Astrocyte (in vitro differentiated cells and primary cell): ENCODE measurements at regions not wholly inside any gene's neighbourhood (a gene's known extent, or its start where the extent isn't known, plus 50 kb on each side); places are given as distances from the start of the nearest gene placed in this dataset.
"Not testable (repeated sequence)": the region's sequence is repeated elsewhere in the genome, so short reads cannot be mapped to it uniquely, and the experiment has no call there.

Experiments used
- DNase-seq: peaks from one replicate; pipeline ENCODE4 v3.0.0-alpha.2; 2010; ENCODE audit warnings: low read depth
- FAIRE-seq: peaks from 2 replicates; lab custom pipeline; 2011; peaks lifted over from hg19 to GRCh38; lab: Jason Lieb, UNC
- H2AFZ ChIP-seq: 2 replicates; pipeline ENCODE4 v1.6.0; 2012; ENCODE audit warnings: low read depth, low read length, inconsistent platforms
- H3K27ac ChIP-seq: 2 replicates; pipeline ENCODE4 v1.5.1; 2011; ENCODE audit warnings: low read depth, low read length, inconsistent platforms
- H3K27me3 ChIP-seq: 2 replicates; pipeline ENCODE4 v1.6.0; 2011; ENCODE audit warnings: low read length, inconsistent platforms; ENCODE audit not compliant: insufficient read depth
- H3K36me3 ChIP-seq: 2 replicates; pipeline ENCODE4 v1.5.1; 2011; ENCODE audit warnings: low read length, inconsistent platforms; ENCODE audit not compliant: insufficient read depth
- H3K4me1 ChIP-seq: 2 replicates; pipeline ENCODE4 v1.5.1; 2011; ENCODE audit warnings: low read length, inconsistent platforms; ENCODE audit not compliant: insufficient read depth
- H3K4me2 ChIP-seq: 2 replicates; pipeline ENCODE4 v1.6.0; 2012; ENCODE audit warnings: low read length, inconsistent platforms
- H3K4me3 ChIP-seq: 2 replicates; pipeline ENCODE4 v1.5.1; 2011; ENCODE audit warnings: low read depth, mild to moderate bottlenecking, low read length, inconsistent platforms; ENCODE audit not compliant: insufficient read depth
- H3K79me2 ChIP-seq: 2 replicates; pipeline ENCODE4 v1.6.0; 2012; ENCODE audit warnings: mild to moderate bottlenecking, low read length, inconsistent platforms; ENCODE audit not compliant: insufficient read depth
- H3K9ac ChIP-seq: 2 replicates; pipeline ENCODE4 v1.6.0; 2012; ENCODE audit warnings: mild to moderate bottlenecking, low read length, inconsistent platforms
- H3K9me3 ChIP-seq: 2 replicates; pipeline ENCODE4 v1.5.1; 2012; ENCODE audit warnings: low read depth, mild to moderate bottlenecking, low read length, inconsistent platforms; ENCODE audit not compliant: insufficient read depth
- H4K20me1 ChIP-seq: 2 replicates; pipeline ENCODE4 v1.6.0; 2012; ENCODE audit warnings: low read length, inconsistent platforms; ENCODE audit not compliant: insufficient read depth
- H3K27ac Mint-ChIP-seq: one replicate; pipeline ENCODE4 v1.8.0; 2021; ENCODE audit warnings: mild to moderate bottlenecking, mixed read lengths; ENCODE audit not compliant: unreplicated experiment
- H3K27me3 Mint-ChIP-seq: one replicate; pipeline ENCODE4 v1.8.0; 2021; ENCODE audit warnings: low read depth, mixed read lengths; ENCODE audit not compliant: unreplicated experiment
- H3K36me3 Mint-ChIP-seq: one replicate; pipeline ENCODE4 v1.8.0; 2021; ENCODE audit warnings: low read depth, mixed read lengths; ENCODE audit not compliant: unreplicated experiment
- H3K4me1 Mint-ChIP-seq: one replicate; pipeline ENCODE4 v1.8.0; 2021; ENCODE audit warnings: low read depth, mixed read lengths; ENCODE audit not compliant: unreplicated experiment
- H3K4me3 Mint-ChIP-seq: one replicate; pipeline ENCODE4 v1.8.0; 2021; ENCODE audit warnings: mild to moderate bottlenecking, moderate library complexity, mixed read lengths; ENCODE audit not compliant: unreplicated experiment
- H3K9me3 Mint-ChIP-seq: one replicate; pipeline ENCODE4 v1.8.0; 2021; ENCODE audit warnings: mild to moderate bottlenecking, mixed read lengths; ENCODE audit not compliant: unreplicated experiment
- EZH2 ChIP-seq: IDR thresholded peaks from 2 replicates; pipeline ENCODE4 v1.6.1; 2012; ENCODE audit warnings: mild to moderate bottlenecking, low read length, inconsistent platforms; ENCODE audit not compliant: insufficient read depth
- TF ChIP-seq, protein P1 (sequence below): IDR thresholded peaks from 2 replicates; pipeline ENCODE4 v1.5.1; 2011; ENCODE audit warnings: low read depth, mild to moderate bottlenecking, inconsistent platforms, low read length, moderate library complexity; ENCODE audit not compliant: insufficient read depth

DNA sequence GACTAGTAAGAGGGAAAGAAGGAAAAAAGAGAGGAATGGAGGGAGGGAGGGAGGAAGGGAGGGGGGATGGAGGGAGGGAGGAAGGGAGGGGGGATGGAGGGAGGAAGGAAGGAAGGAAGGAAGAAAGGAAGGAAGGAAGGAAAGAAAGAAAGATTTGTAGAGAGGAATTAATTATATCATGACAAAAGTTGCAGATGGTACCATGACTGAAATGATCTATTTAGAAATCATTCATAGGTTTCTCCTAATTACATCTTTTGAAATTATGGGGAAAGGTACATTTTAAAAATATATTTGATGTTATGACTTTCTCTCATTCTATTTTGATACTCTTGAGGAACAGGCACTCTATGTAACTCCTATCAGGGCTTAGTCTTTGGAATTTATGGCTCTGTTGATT lies 236.2 kb upstream of the BTG1 start:
- Histone ChIP-seq H3K4me3 (no peak overlapping the region), H4K20me1 (no peaks in the 10 kb centered on the region), H3K27ac (no peak overlapping the region), H3K9me3 (no peaks in the 10 kb centered on the region), H3K9ac (no peak overlapping the region), H3K36me3 (no peaks in the 10 kb centered on the region), H3K4me1 (no peaks in the 10 kb centered on the region), H3K79me2 (no peaks in the 10 kb centered on the region), H2AFZ (no peak overlapping the region), H3K27me3 (no peaks in the 10 kb centered on the region), H3K4me2 (no peak overlapping the region)
- Mint-ChIP-seq H3K9me3 (no peaks in the 10 kb centered on the region), H3K36me3 (no peaks in the 10 kb centered on the region), H3K4me1 (peaks cover 3% of the 10 kb centered on the region), H3K27me3 (peaks cover 4% of the 10 kb centered on the region), H3K4me3 (no peak overlapping the region), H3K27ac (no peak overlapping the region)
- FAIRE-seq: no peak
- no peak for DNase-seq
- TF ChIP-seq, protein P1, sequence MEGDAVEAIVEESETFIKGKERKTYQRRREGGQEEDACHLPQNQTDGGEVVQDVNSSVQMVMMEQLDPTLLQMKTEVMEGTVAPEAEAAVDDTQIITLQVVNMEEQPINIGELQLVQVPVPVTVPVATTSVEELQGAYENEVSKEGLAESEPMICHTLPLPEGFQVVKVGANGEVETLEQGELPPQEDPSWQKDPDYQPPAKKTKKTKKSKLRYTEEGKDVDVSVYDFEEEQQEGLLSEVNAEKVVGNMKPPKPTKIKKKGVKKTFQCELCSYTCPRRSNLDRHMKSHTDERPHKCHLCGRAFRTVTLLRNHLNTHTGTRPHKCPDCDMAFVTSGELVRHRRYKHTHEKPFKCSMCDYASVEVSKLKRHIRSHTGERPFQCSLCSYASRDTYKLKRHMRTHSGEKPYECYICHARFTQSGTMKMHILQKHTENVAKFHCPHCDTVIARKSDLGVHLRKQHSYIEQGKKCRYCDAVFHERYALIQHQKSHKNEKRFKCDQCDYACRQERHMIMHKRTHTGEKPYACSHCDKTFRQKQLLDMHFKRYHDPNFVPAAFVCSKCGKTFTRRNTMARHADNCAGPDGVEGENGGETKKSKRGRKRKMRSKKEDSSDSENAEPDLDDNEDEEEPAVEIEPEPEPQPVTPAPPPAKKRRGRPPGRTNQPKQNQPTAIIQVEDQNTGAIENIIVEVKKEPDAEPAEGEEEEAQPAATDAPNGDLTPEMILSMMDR: no peak
- TF ChIP-seq EZH2: no peak

DNA sequence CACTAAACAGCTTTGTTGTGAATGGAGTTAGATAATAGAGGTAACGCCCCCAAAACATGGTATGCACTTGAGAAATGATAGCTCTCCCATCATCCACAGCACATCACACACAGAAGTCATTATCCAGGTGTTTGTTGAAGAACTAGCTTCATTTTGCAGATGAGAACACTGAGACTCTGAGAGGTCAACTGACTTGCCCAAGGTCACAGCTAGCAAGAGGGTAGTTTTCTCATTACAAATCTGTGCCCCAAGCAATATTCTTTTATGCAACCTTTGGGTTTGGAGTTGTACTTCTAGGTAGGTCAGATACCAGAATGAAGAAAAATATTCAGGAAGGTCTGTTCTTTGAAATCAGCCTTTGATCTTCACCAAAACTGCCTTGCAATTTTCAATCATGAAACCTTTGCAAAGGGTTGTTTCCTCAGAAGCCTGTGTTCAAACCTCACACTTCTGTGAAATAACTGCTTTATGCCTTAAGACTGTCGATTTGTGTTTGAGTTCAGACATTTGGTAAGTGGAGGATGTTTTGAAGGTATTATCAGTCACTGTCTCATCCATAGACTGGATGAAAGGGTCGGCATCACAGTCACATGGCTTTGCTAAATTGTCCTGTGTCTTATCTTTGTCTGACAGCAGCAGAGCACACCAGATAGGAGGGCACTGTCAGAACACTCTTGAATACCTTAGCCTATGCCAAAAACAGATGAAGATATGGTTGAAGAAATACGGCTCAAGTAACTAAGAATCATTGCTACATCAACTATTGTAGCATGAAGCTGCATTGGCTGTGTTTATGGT lies 233.2 kb upstream of the BTG1 start:
- Histone ChIP-seq H3K36me3 (no peaks in the 10 kb centered on the region), H4K20me1 (no peaks in the 10 kb centered on the region), H3K27me3 (no peaks in the 10 kb centered on the region), H3K4me3 (no peak overlapping the region), H3K4me2 (no peak overlapping the region), H3K9me3 (no peaks in the 10 kb centered on the region), H3K79me2 (no peaks in the 10 kb centered on the region), H3K4me1 (no peaks in the 10 kb centered on the region), H3K27ac (no peak overlapping the region), H3K9ac (no peak overlapping the region), H2AFZ (no peak overlapping the region)
- H3K27me3 Mint-ChIP-seq: peaks cover 4% of the 10 kb centered on the region
- no peak for DNase-seq
- no peak overlapping the region for H3K27ac Mint-ChIP-seq
- no peaks in the 10 kb centered on the region for H3K9me3 Mint-ChIP-seq
- FAIRE-seq: no peak
- H3K36me3 Mint-ChIP-seq: no peaks in the 10 kb centered on the region
- no peak overlapping the region for H3K4me3 Mint-ChIP-seq
- H3K4me1 Mint-ChIP-seq: no peaks in the 10 kb centered on the region
- TF ChIP-seq, protein P1: no peak
- TF ChIP-seq EZH2: no peak

DNA sequence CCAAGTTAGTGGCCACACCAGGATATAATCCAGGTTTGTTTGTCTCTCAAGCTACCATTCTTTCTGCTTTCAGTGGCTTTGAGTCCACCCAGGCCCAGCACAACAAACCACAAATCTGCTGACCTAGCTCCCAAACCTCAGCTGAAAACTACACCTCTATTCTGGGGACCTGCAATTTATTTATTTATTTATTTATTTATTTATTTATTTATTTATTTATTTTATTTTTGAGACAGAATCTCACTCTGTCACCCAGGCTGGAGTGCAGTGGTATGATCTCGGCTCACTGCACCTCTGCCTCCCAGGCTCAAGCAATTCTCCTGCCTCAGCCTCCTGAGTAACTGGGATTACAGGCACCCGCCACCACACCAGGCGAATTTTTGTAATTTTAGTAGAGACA lies 229.9 kb upstream of the BTG1 start:
- H3K36me3 Mint-ChIP-seq, H3K9me3 Mint-ChIP-seq, H3K4me2 ChIP-seq, DNase-seq, H3K27me3 ChIP-seq, H4K20me1 ChIP-seq, H2AFZ ChIP-seq, H3K27ac ChIP-seq, H3K27ac Mint-ChIP-seq, H3K79me2 ChIP-seq, FAIRE-seq, H3K9ac ChIP-seq, H3K27me3 Mint-ChIP-seq, H3K4me3 ChIP-seq, H3K4me1 ChIP-seq, H3K36me3 ChIP-seq, H3K4me3 Mint-ChIP-seq, H3K4me1 Mint-ChIP-seq, H3K9me3 ChIP-seq: not testable (repeated sequence)
